NB4 (cell line): ENCODE measurements at regions not wholly inside any gene's neighbourhood (a gene's known extent, or its start where the extent isn't known, plus 50 kb on each side); places are given as distances from the start of the nearest gene placed in this dataset.

Source experiments
- CTCF ChIP-seq: IDR thresholded peaks from one replicate; pipeline ENCODE4 v1.5.1; 2012; ENCODE audit warnings: low read depth, low read length
- MYC ChIP-seq: IDR thresholded peaks from 2 replicates; pipeline ENCODE4 v1.6.1; 2011; ENCODE audit warnings: low read depth, low read length
- POLR2A ChIP-seq: IDR thresholded peaks from 2 replicates; pipeline ENCODE4 v1.6.1; 2011; ENCODE audit warnings: mild to moderate bottlenecking; ENCODE audit not compliant: insufficient read length; ENCODE audit errors: extremely low read depth

- no peak for TF ChIP-seq POLR2A
- no peak for TF ChIP-seq CTCF
- no peak for TF ChIP-seq MYC
Measured at GRCh38 chr3:107265526-107265925, 111.7 kb upstream of the CCDC54 start.
